ENCODE measurements at regions not wholly inside any gene's neighbourhood (a gene's known extent, or its start where the extent isn't known, plus 50 kb on each side); places are given as distances from the start of the nearest gene placed in this dataset.
A peak's percentile ranks its signal among the peaks of the same experiment; 100 is the strongest.

- no TSS peak for BruUV-seq (replicated peaks)
- Histone ChIP-seq H3K27ac (ENCODE audit: extremely low read depth, low read depth, low read length) (no peak overlapping the region), H3K9me1 (ENCODE audit: control insufficient read depth, insufficient read depth, low read length) (no peaks in the 10 kb centered on the region), H3K4me2 (ENCODE audit: insufficient read depth, low read length) (no peak overlapping the region), H3K79me2 (ENCODE audit: control insufficient read depth, insufficient read depth, low read length) (no peaks in the 10 kb centered on the region), H3K36me3 (ENCODE audit: control insufficient read depth, insufficient read depth, low read length) (no peaks in the 10 kb centered on the region), H3K4me3 (no peak overlapping the region), H4K20me1 (replicated peaks; ENCODE audit: control insufficient read depth, insufficient read depth, low read length) (no peaks in the 10 kb centered on the region), H3K9me3 (replicated peaks; ENCODE audit: control insufficient read depth, insufficient read depth, low read depth, low read length) (no peaks in the 10 kb centered on the region), H3K9ac (ENCODE audit: insufficient read depth in 1 of 2, low read depth in 2 of 2, low read length in 2 of 2) (no peak overlapping the region), H2AFZ (ENCODE audit: low read depth, low read length) (no peak overlapping the region), H3K4me1 (replicated peaks in 1 of 2; ENCODE audit: control insufficient read depth in 2 of 2, insufficient read depth in 2 of 2, low read length in 2 of 2) (no peaks in the 10 kb centered on the region), H3K27me3 (ENCODE audit: control insufficient read depth in 2 of 2, insufficient read depth in 2 of 2, low read length in 2 of 2) (no peaks in the 10 kb centered on the region)
- DNase-seq (ENCODE audit: extremely low read depth in 1 of 4, low spot score in 3 of 4) (no peak), FAIRE-seq (no peak), ATAC-seq (no peak)
- TF ChIP-seq, protein P1, sequence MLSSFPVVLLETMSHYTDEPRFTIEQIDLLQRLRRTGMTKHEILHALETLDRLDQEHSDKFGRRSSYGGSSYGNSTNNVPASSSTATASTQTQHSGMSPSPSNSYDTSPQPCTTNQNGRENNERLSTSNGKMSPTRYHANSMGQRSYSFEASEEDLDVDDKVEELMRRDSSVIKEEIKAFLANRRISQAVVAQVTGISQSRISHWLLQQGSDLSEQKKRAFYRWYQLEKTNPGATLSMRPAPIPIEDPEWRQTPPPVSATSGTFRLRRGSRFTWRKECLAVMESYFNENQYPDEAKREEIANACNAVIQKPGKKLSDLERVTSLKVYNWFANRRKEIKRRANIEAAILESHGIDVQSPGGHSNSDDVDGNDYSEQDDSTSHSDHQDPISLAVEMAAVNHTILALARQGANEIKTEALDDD (IDR thresholded peaks at IDR 0.05), result no peak
- no peak for TF ChIP-seq KLF6 (CRISPR knock-in tag; IDR thresholded peaks at IDR 0.05; ENCODE audit: borderline replicate concordance)
- TF ChIP-seq ZNF121 (CRISPR knock-in tag; conservative IDR thresholded peaks at IDR 0.05), result no peak
- TF ChIP-seq BDP1 (IDR thresholded peaks at IDR 0.05; ENCODE audit: insufficient read depth, insufficient read length), result no peak
- peak; percentile 37; the same call in 1 of the 2 replicates for TF ChIP-seq MAFG (tag; conservative IDR thresholded peaks at IDR 0.05)
- TF ChIP-seq, protein P2, sequence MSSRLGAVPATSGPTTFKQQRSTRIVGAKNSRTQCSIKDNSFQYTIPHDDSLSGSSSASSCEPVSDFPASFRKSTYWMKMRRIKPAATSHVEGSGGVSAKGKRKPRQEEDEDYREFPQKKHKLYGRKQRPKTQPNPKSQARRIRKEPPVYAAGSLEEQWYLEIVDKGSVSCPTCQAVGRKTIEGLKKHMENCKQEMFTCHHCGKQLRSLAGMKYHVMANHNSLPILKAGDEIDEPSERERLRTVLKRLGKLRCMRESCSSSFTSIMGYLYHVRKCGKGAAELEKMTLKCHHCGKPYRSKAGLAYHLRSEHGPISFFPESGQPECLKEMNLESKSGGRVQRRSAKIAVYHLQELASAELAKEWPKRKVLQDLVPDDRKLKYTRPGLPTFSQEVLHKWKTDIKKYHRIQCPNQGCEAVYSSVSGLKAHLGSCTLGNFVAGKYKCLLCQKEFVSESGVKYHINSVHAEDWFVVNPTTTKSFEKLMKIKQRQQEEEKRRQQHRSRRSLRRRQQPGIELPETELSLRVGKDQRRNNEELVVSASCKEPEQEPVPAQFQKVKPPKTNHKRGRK (tag; IDR thresholded peaks at IDR 0.05), result no peak
- 0% methylated on average over 5 of the region's 5 CpGs for WGBS (ENCODE audit: insufficient coverage, low coverage, missing lambda C conversion rate)
- in situ Hi-C loops (cut with MboI) (no loop called here), intact Hi-C loops (cut with micrococcal nuclease) (no loop called here)
- CTCF ChIA-PET (ENCODE audit: low intra/inter-chr PET ratio), result no interaction called here
- POLR2A ChIA-PET, result no interaction called here
These were observed 134.6 kb upstream of the NPSR1 start for GRCh38 chr7:34523226-34523918.
